Putamen (tissue), 1 donor: ENCODE measurements at regions not wholly inside any gene's neighbourhood (a gene's known extent, or its start where the extent isn't known, plus 50 kb on each side); places are given as distances from the start of the nearest gene placed in this dataset.

Source experiments
- DNase-seq: peaks from one replicate; pipeline ENCODE4 v3.0.0-alpha.2; 2016; ENCODE audit warnings: low spot score

- no peak for DNase-seq
These were observed 218.9 kb upstream of the LYZL1 start for GRCh38 chr10:29069941-29070340.

- DNase-seq: no peak
These were observed 210.0 kb upstream of the LYZL1 start for GRCh38 chr10:29078919-29079318.

- DNase-seq: no peak
These were observed 207.6 kb upstream of the LYZL1 start for GRCh38 chr10:29081231-29081630.

GRCh38 chr10:29081951-29082685 lies 206.8 kb upstream of the LYZL1 start:
- DNase-seq: peak; percentile 34

GRCh38 chr10:29083096-29083495 lies 205.8 kb upstream of the LYZL1 start:
- DNase-seq: peak; percentile 24

GRCh38 chr10:29084681-29085307 lies 204.1 kb upstream of the LYZL1 start:
- DNase-seq: no peak

- DNase-seq: no peak
These were observed 199.8 kb upstream of the LYZL1 start for GRCh38 chr10:29089091-29089490.

- DNase-seq: no peak
These were observed 192.5 kb upstream of the LYZL1 start for GRCh38 chr10:29096303-29096824.

- no peak for DNase-seq
These were observed 190.4 kb upstream of the LYZL1 start for GRCh38 chr10:29098423-29098822.

GRCh38 chr10:29099001-29099400 lies 189.9 kb upstream of the LYZL1 start:
- no peak for DNase-seq

GRCh38 chr10:29099415-29099814 lies 189.5 kb upstream of the LYZL1 start:
- DNase-seq: no peak

- no peak for DNase-seq
These were observed 188.4 kb upstream of the LYZL1 start for GRCh38 chr10:29100505-29100904.

- DNase-seq: peak; percentile 13
These were observed 186.6 kb upstream of the LYZL1 start for GRCh38 chr10:29102233-29102632.

- no peak for DNase-seq
These were observed 186.2 kb upstream of the LYZL1 start for GRCh38 chr10:29102636-29103035.

- no peak for DNase-seq
These were observed 184.0 kb upstream of the LYZL1 start for GRCh38 chr10:29104661-29105399.

GRCh38 chr10:29105516-29106215 lies 183.2 kb upstream of the LYZL1 start:
- no peak for DNase-seq

GRCh38 chr10:29106287-29106686 lies 182.6 kb upstream of the LYZL1 start:
- DNase-seq: no peak

- no peak for DNase-seq
These were observed 180.9 kb upstream of the LYZL1 start for GRCh38 chr10:29107866-29108498.

GRCh38 chr10:29109707-29110571 lies 178.9 kb upstream of the LYZL1 start:
- no peak for DNase-seq

- DNase-seq: no peak
These were observed 175.8 kb upstream of the LYZL1 start for GRCh38 chr10:29112827-29113615.
